ENCODE measurements at regions not wholly inside any gene's neighbourhood (a gene's known extent, or its start where the extent isn't known, plus 50 kb on each side); places are given as distances from the start of the nearest gene placed in this dataset.

DNA sequence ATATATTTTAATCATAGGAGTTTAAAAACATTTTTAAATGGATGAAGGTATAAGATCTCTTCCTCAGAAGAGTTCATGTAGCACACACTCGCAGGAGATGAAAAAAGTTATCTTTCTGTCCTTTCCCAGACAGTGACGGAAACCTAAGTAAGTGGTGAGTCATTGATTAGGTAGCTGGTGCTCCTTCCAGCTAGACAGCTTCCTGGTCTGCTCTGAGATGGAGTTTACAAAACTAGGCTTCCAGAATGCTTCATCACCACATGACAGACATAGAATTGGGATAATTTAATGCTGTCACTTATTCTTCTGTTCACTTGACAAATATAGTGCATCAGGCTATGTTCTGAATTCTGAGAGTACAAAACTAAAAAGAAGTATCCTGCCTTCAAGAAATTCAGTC, 2393.0 kb upstream of the C9orf72 start:
- no peak overlapping the region for H2AFZ ChIP-seq (ENCODE audit: control insufficient read depth, low read length)

DNA sequence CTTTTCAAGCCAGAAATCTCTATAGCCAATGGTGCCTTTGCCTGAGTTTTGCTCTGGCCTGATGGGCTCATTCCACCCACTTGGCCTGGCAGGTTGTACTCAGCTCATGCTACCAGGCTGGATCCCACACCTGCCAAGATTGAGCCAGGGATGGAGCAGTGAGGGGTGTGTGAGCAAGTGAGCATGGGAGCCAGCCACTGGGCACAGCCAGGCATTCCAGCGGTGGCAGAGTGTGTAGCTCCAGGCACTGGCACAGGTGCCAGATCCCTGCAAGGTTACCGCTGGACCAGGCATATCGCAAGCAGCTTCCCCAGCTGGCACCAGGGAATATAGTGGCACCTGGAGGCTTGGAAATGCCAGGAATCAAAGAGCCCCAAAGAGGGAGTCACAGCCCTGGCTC, 2395.6 kb upstream of the C9orf72 start:
- H2AFZ ChIP-seq (ENCODE audit: control insufficient read depth, low read length), result no peak overlapping the region
- no peaks in the 10 kb centered on the region for H4K20me1 ChIP-seq (ENCODE audit: control insufficient read depth, extremely low read depth, insufficient read depth, low read length)
- no peak overlapping the region for H3K4me3 ChIP-seq (ENCODE audit: control insufficient read depth in 2 of 3, extremely low read depth in 1 of 3, insufficient read depth in 2 of 3, low read depth in 1 of 3, low read length in 3 of 3)
- no peaks in the 10 kb centered on the region for H3K4me1 ChIP-seq (ENCODE audit: control insufficient read depth, extremely low read depth, insufficient read depth, low read length)
- no peaks in the 10 kb centered on the region for H3K36me3 ChIP-seq (ENCODE audit: control insufficient read depth in 2 of 2, extremely low read depth in 1 of 2, insufficient read depth in 2 of 2, low read length in 2 of 2)
- TF ChIP-seq EZH2 (IDR thresholded peaks at IDR 0.05; ENCODE audit: low read length), result no peak
- TF ChIP-seq, protein P1, sequence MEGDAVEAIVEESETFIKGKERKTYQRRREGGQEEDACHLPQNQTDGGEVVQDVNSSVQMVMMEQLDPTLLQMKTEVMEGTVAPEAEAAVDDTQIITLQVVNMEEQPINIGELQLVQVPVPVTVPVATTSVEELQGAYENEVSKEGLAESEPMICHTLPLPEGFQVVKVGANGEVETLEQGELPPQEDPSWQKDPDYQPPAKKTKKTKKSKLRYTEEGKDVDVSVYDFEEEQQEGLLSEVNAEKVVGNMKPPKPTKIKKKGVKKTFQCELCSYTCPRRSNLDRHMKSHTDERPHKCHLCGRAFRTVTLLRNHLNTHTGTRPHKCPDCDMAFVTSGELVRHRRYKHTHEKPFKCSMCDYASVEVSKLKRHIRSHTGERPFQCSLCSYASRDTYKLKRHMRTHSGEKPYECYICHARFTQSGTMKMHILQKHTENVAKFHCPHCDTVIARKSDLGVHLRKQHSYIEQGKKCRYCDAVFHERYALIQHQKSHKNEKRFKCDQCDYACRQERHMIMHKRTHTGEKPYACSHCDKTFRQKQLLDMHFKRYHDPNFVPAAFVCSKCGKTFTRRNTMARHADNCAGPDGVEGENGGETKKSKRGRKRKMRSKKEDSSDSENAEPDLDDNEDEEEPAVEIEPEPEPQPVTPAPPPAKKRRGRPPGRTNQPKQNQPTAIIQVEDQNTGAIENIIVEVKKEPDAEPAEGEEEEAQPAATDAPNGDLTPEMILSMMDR (optimal IDR thresholded peaks at IDR 0.05 in 1 of 3, IDR thresholded peaks at IDR 0.05 in 1 of 3, conservative IDR thresholded peaks at IDR 0.05 in 1 of 3; ENCODE audit: extremely low read depth in 1 of 3, insufficient read depth in 2 of 3, low read length in 3 of 3), result no peak
- no peak overlapping the region for H3K4me2 ChIP-seq (ENCODE audit: control insufficient read depth, extremely low read depth, insufficient read depth, low read depth, low read length)
- no peak overlapping the region for H3K9ac ChIP-seq (ENCODE audit: control insufficient read depth, extremely low read depth, insufficient read depth, low read length)
- H3K27ac ChIP-seq (ENCODE audit: control insufficient read depth, insufficient read depth, low read length), result no peak overlapping the region
- no peaks in the 10 kb centered on the region for H3K9me3 ChIP-seq (ENCODE audit: control insufficient read depth, low read depth, low read length)
- FAIRE-seq, result no peak
- DNase-seq (ENCODE audit: low read depth, low spot score), result no peak
- no peaks in the 10 kb centered on the region for H3K9me1 ChIP-seq (ENCODE audit: control insufficient read depth, extremely low read depth, insufficient read depth, low read length)
- H3K79me2 ChIP-seq (ENCODE audit: control insufficient read depth, insufficient read depth, low read length), result no peaks in the 10 kb centered on the region
- dilution Hi-C loops (cut with MboI; ENCODE audit: extremely low pct_ligation_motif_present, low sequenced_read_pairs), result no loop called here
- no peaks in the 10 kb centered on the region for H3K27me3 ChIP-seq (ENCODE audit: control insufficient read depth, extremely low read depth, insufficient read depth, low read length)

More for the DNA sequence above, 2393.0 kb upstream of the C9orf72 start:
- Histone ChIP-seq H3K27ac (ENCODE audit: control insufficient read depth, insufficient read depth, low read length) (no peak overlapping the region), H3K27me3 (ENCODE audit: control insufficient read depth, extremely low read depth, insufficient read depth, low read length) (no peaks in the 10 kb centered on the region), H3K79me2 (ENCODE audit: control insufficient read depth, insufficient read depth, low read length) (no peaks in the 10 kb centered on the region), H4K20me1 (ENCODE audit: control insufficient read depth, extremely low read depth, insufficient read depth, low read length) (no peaks in the 10 kb centered on the region), H3K4me1 (ENCODE audit: control insufficient read depth, extremely low read depth, insufficient read depth, low read length) (no peaks in the 10 kb centered on the region), H3K9ac (ENCODE audit: control insufficient read depth, extremely low read depth, insufficient read depth, low read length) (no peak overlapping the region), H3K9me3 (ENCODE audit: control insufficient read depth, low read depth, low read length) (no peaks in the 10 kb centered on the region), H3K36me3 (ENCODE audit: control insufficient read depth in 2 of 2, extremely low read depth in 1 of 2, insufficient read depth in 2 of 2, low read length in 2 of 2) (no peaks in the 10 kb centered on the region), H3K4me3 (ENCODE audit: control insufficient read depth in 2 of 3, extremely low read depth in 1 of 3, insufficient read depth in 2 of 3, low read depth in 1 of 3, low read length in 3 of 3) (no peak overlapping the region), H3K9me1 (ENCODE audit: control insufficient read depth, extremely low read depth, insufficient read depth, low read length) (no peaks in the 10 kb centered on the region), H3K4me2 (ENCODE audit: control insufficient read depth, extremely low read depth, insufficient read depth, low read depth, low read length) (no peak overlapping the region)
- dilution Hi-C loops (cut with MboI; ENCODE audit: extremely low pct_ligation_motif_present, low sequenced_read_pairs), result no loop called here
- DNase-seq (ENCODE audit: low read depth, low spot score), result no peak
- no peak for FAIRE-seq
- TF ChIP-seq, protein P1 (optimal IDR thresholded peaks at IDR 0.05 in 1 of 3, IDR thresholded peaks at IDR 0.05 in 1 of 3, conservative IDR thresholded peaks at IDR 0.05 in 1 of 3; ENCODE audit: extremely low read depth in 1 of 3, insufficient read depth in 2 of 3, low read length in 3 of 3), result no peak
- TF ChIP-seq EZH2 (IDR thresholded peaks at IDR 0.05; ENCODE audit: low read length), result no peak

Measured in keratinocyte (primary cell).